HCT116 (cell line): ENCODE measurements at regions not wholly inside any gene's neighbourhood (a gene's known extent, or its start where the extent isn't known, plus 50 kb on each side); places are given as distances from the start of the nearest gene placed in this dataset.

Experiments used
- ATAC-seq: fragments of 200-7000 bp; cut with Tn5 transposase; 2 replicates; pipeline ENCODE4 v1.9.1; 2020; ENCODE audit warnings: mild to moderate bottlenecking, moderate library complexity
- BruUV-seq: library from RNA; stranded (reverse); fragments of 400-500 nt; replicated peaks from 2 replicates; lab custom pipeline; 2021; lab: Mats Ljungman, UMichigan
- CTCF ChIA-PET: fragments of 300-600 bp; sonication (Branson Sonifier 250); formaldehyde crosslinking; loops from one replicate; lab custom pipeline; 2021; ENCODE audit warnings: antibody characterized with exemption; lab: Charles Lee
- POLR2A ChIA-PET: fragments of 300-600, 350-600 bp; sonication (Branson Sonifier 250); formaldehyde crosslinking; loops from one replicate; lab custom pipeline; 2021; ENCODE audit warnings: antibody characterized with exemption; lab: Charles Lee
- RAD21 ChIA-PET, 2 experiments: fragments of 300-600 bp; sonication (Branson Sonifier 250); formaldehyde crosslinking; loops; one replicate each; lab custom pipeline; 2023; ENCODE audit warnings: low total read pairs in 2 of 2; ENCODE audit not compliant: uncharacterized antibody in 2 of 2, unreplicated experiment in 2 of 2, low non-redundant PET in 1 of 2; lab: Charles Lee
- DNase-seq: peaks from one replicate; pipeline ENCODE4 v3.0.0-alpha.2; 2010; ENCODE audit warnings: low read depth, low spot score
- H2AFZ ChIP-seq: fragments of 200-600 bp; shearing (Covaris generic), sonication (generic); 2 replicates; pipeline ENCODE4 v1.6.1; 2017; ENCODE audit warnings: low read depth, mixed run types, mixed read lengths, antibody characterized with exemption, low read length; ENCODE audit not compliant: poor library complexity, severe bottlenecking
- H3K27ac ChIP-seq: 2 replicates; pipeline ENCODE4 v1.5.1; 2012; ENCODE audit warnings: low read depth, low read length
- H3K27me3 ChIP-seq: fragments of 200-600 bp; sonication (generic); 2 replicates; pipeline ENCODE4 v1.6.1; 2016; ENCODE audit warnings: mixed run types, low read length, mixed read lengths; ENCODE audit not compliant: insufficient read depth
- H3K36me3 ChIP-seq, 2 experiments: fragments of 200-500 bp in 1 of 2; fragments of 200-600 bp in 1 of 2; sonication (Bioruptor generic) in 1 of 2; sonication (generic) in 1 of 2; 2 replicates each; pipeline versions ENCODE4 v1.5.1 to v1.6.1; 2014 to 2016; ENCODE audit warnings: low read length in 2 of 2, inconsistent platforms in 1 of 2, mixed read lengths in 1 of 2, mixed run types in 1 of 2; ENCODE audit not compliant: insufficient read depth in 2 of 2, control insufficient read depth in 1 of 2
- H3K4me1 ChIP-seq, 2 experiments: fragments of 200-600 bp in 1 of 2; sonication (generic) in 1 of 2; 2 replicates each; pipeline versions ENCODE4 v1.5.1 to v1.6.1; 2012 to 2017; ENCODE audit warnings: low read length in 2 of 2, inconsistent platforms in 1 of 2, mild to moderate bottlenecking in 1 of 2, mixed read lengths in 1 of 2, mixed run types in 1 of 2, moderate library complexity in 1 of 2; ENCODE audit not compliant: insufficient read depth in 2 of 2, control insufficient read depth in 1 of 2
- H3K4me2 ChIP-seq: fragments of 200-600 bp; sonication (generic); 2 replicates; pipeline ENCODE4 v1.6.1; 2017; ENCODE audit warnings: mixed run types, low read length, mixed read lengths
- H3K4me3 ChIP-seq, 2 experiments: fragments of 200-600 bp in 1 of 2; sonication (generic) in 1 of 2; replicated peaks in 1 of 2; 2 replicates each; pipeline ENCODE4 v1.5.1; 2011 to 2016; ENCODE audit warnings: low read length in 2 of 2, control low read depth in 1 of 2, low read depth in 1 of 2, mild to moderate bottlenecking in 1 of 2, mixed read lengths in 1 of 2, mixed run types in 1 of 2
- H3K79me2 ChIP-seq: fragments of 200-600 bp; sonication (generic); 2 replicates; pipeline ENCODE4 v1.6.1; 2017; ENCODE audit warnings: mild to moderate bottlenecking, mixed run types, low read length, moderate library complexity, mixed read lengths; ENCODE audit not compliant: insufficient read depth
- H3K9ac ChIP-seq: fragments of 200-600 bp; sonication (generic); 2 replicates; pipeline ENCODE4 v1.6.1; 2016; ENCODE audit warnings: low read length, mixed read lengths
- H3K9me2 ChIP-seq: fragments of 200-600 bp; sonication (generic), shearing (Covaris generic); 2 replicates; pipeline ENCODE4 v1.6.1; 2017; ENCODE audit warnings: mixed run types, mild to moderate bottlenecking, moderate library complexity; ENCODE audit not compliant: insufficient read depth
- H3K9me3 ChIP-seq, 2 experiments: fragments of 200-500 bp in 1 of 2; fragments of 200-600 bp in 1 of 2; sonication (Bioruptor generic) in 1 of 2; sonication (generic) in 1 of 2; 2 replicates each; pipeline ENCODE4 v1.6.1; 2014 to 2017; ENCODE audit warnings: low read length in 2 of 2, mixed read lengths in 2 of 2, inconsistent platforms in 1 of 2, low read depth in 1 of 2, mild to moderate bottlenecking in 1 of 2, mixed run types in 1 of 2, moderate library complexity in 1 of 2; ENCODE audit not compliant: control insufficient read depth in 1 of 2, insufficient read depth in 1 of 2
- H4K20me1 ChIP-seq: fragments of 200-600 bp; sonication (generic), shearing (Covaris generic); 2 replicates; pipeline ENCODE4 v1.6.1; 2017; ENCODE audit warnings: mixed run types, mild to moderate bottlenecking, moderate library complexity; ENCODE audit not compliant: insufficient read depth
- ATF3 ChIP-seq: IDR thresholded peaks from 2 replicates; pipeline ENCODE4 v1.6.1; 2012
- CBX3 ChIP-seq: IDR thresholded peaks from 2 replicates; pipeline ENCODE4 v1.6.1; 2012; ENCODE audit warnings: low read depth
- CEBPB ChIP-seq: IDR thresholded peaks from 2 replicates; pipeline ENCODE4 v1.6.1; 2012; ENCODE audit warnings: low read depth
- EGR1 ChIP-seq: IDR thresholded peaks from 2 replicates; pipeline ENCODE4 v1.6.1; 2012; ENCODE audit warnings: low read depth
- ELF1 ChIP-seq: IDR thresholded peaks from 2 replicates; pipeline ENCODE4 v1.6.1; 2012; ENCODE audit warnings: low read depth, borderline replicate concordance
- EZH2 ChIP-seq: fragments of 200-600 bp; sonication (generic); IDR thresholded peaks from 2 replicates; pipeline ENCODE4 v1.6.1; 2017; ENCODE audit warnings: antibody characterized with exemption, mixed run types
- EZH2phosphoT487 ChIP-seq: fragments of 200-600 bp; IDR thresholded peaks from 2 replicates; pipeline ENCODE4 v1.6.1; 2018; ENCODE audit warnings: antibody characterized with exemption, borderline replicate concordance
- FOSL1 ChIP-seq: IDR thresholded peaks from 2 replicates; pipeline ENCODE4 v1.6.1; 2012; ENCODE audit warnings: low read depth
- JUND ChIP-seq: IDR thresholded peaks from 2 replicates; pipeline ENCODE4 v1.6.1; 2012
- POLR2A ChIP-seq: IDR thresholded peaks from 2 replicates; pipeline ENCODE4 v1.7.0; 2011; ENCODE audit warnings: borderline replicate concordance; ENCODE audit not compliant: insufficient read depth, insufficient read length; ENCODE audit errors: extremely low read depth
- POLR2AphosphoS5 ChIP-seq: IDR thresholded peaks from 2 replicates; pipeline ENCODE4 v1.6.1; 2011; ENCODE audit warnings: mild to moderate bottlenecking, low read depth, low read length, moderate library complexity
- SIN3A ChIP-seq: IDR thresholded peaks from 2 replicates; pipeline ENCODE4 v1.6.1; 2012; ENCODE audit warnings: low read depth
- SP1 ChIP-seq: IDR thresholded peaks from 2 replicates; pipeline ENCODE4 v1.6.1; 2012; ENCODE audit warnings: low read depth
- TCF7L2 ChIP-seq: IDR thresholded peaks from 2 replicates; pipeline ENCODE4 v1.7.0; 2011; ENCODE audit warnings: borderline replicate concordance, inconsistent platforms; ENCODE audit not compliant: insufficient read depth, insufficient read length; ENCODE audit errors: extremely low read depth
- YY1 ChIP-seq: IDR thresholded peaks from 2 replicates; pipeline ENCODE4 v1.6.1; 2011; ENCODE audit warnings: low read length, low read depth, moderate library complexity, mild to moderate bottlenecking; ENCODE audit not compliant: insufficient replicate concordance; ENCODE audit errors: extremely low read depth
- ZBTB33 ChIP-seq: IDR thresholded peaks from 2 replicates; pipeline ENCODE4 v1.6.1; 2011; ENCODE audit warnings: mild to moderate bottlenecking, low read length, moderate library complexity; ENCODE audit not compliant: insufficient replicate concordance; ENCODE audit errors: extremely low read depth
- ZFX ChIP-seq: fragments of 450-650 bp; IDR thresholded peaks from 2 replicates; pipeline ENCODE4 v1.6.1; 2017
- ZNF274 ChIP-seq: fragments of 200-500 bp; sonication (Bioruptor generic); IDR thresholded peaks from 2 replicates; pipeline ENCODE4 v1.6.1; 2014; ENCODE audit warnings: mild to moderate bottlenecking, low read depth, low read length, inconsistent platforms
- intact Hi-C: fragments of 100-400 bp; cut with micrococcal nuclease; formaldehyde crosslinking; loops from 2 replicates; pipeline ENCODE4 v1.10.0; 2022
- TF ChIP-seq, protein P1 (sequence below): IDR thresholded peaks from 2 replicates; pipeline ENCODE4 v1.6.1; 2012
- TF ChIP-seq, protein P2 (sequence below), 3 experiments: fragments of 200-600 bp in 1 of 3; sonication (generic) in 1 of 3; IDR thresholded peaks in 2 of 3; conservative IDR thresholded peaks in 1 of 3; 2 replicates each; pipeline ENCODE4 v1.5.1; 2012 to 2017; ENCODE audit warnings: low read depth in 2 of 3, low read length in 2 of 3, antibody characterized with exemption in 1 of 3, borderline replicate concordance in 1 of 3, control low read depth in 1 of 3, mild to moderate bottlenecking in 1 of 3, mixed read lengths in 1 of 3, mixed run types in 1 of 3, moderate library complexity in 1 of 3; ENCODE audit not compliant: insufficient read depth in 1 of 3

GRCh38 chr2:189363559-189363958 lies 77.7 kb upstream of the WDR75 start (continued):
- peak; percentile 54; the same call in 1 of the 2 replicates for TF ChIP-seq CBX3

DNA sequence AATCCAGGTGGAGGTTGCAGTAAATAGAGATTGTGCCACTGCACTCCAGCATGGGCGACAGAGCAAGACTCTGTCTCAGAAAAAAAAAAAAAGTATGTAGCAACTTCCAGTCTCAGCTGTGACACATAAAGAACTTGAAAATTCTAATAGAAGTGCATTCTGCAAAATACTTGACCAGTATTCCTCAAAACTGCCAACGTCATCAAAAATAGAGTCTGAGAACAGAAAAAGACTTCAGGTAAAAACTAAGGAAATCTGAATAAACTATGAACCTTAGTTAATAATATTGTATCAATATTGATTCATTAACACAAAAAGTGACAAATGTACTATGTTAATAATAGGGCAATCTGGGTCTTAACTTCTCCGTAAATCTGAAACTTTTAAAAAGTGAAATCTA lies 76.7 kb upstream of the WDR75 start:
- CTCF ChIA-PET: no interaction called here
- Histone ChIP-seq H3K9me3 (no peaks in the 10 kb centered on the region), H3K9me2 (no peaks in the 10 kb centered on the region), H3K36me3 (no peaks in the 10 kb centered on the region), H4K20me1 (no peaks in the 10 kb centered on the region), H3K79me2 (no peaks in the 10 kb centered on the region), H2AFZ (no peak overlapping the region), H3K27ac (no peak overlapping the region), H3K4me2 (no peak overlapping the region), H3K4me3 (no peak overlapping the region), H3K27me3 (no peaks in the 10 kb centered on the region), H3K4me1 (peaks cover 0 to 14% of the 10 kb centered on the region in 2 experiments; a peak in 2 of 4 replicates), H3K9ac (no peak overlapping the region)
- no TSS peak for BruUV-seq
- intact Hi-C loops: no loop called here
- RAD21 ChIA-PET: no interaction called here
- no peak for DNase-seq
- POLR2A ChIA-PET: no interaction called here
- ATAC-seq: no peak
- no peak for TF ChIP-seq ZNF274
- TF ChIP-seq SIN3A: no peak
- no peak for TF ChIP-seq ATF3
- no peak for TF ChIP-seq EGR1
- TF ChIP-seq SP1: no peak
- no peak for TF ChIP-seq ELF1
- TF ChIP-seq EZH2: no peak
- TF ChIP-seq JUND: no peak
- no peak for TF ChIP-seq EZH2phosphoT487
- no peak for TF ChIP-seq ZFX
- no peak for TF ChIP-seq ZBTB33
- no peak for TF ChIP-seq POLR2AphosphoS5
- TF ChIP-seq FOSL1: no peak
- TF ChIP-seq, protein P1, sequence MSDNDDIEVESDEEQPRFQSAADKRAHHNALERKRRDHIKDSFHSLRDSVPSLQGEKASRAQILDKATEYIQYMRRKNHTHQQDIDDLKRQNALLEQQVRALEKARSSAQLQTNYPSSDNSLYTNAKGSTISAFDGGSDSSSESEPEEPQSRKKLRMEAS: no peak
- TF ChIP-seq, protein P2, sequence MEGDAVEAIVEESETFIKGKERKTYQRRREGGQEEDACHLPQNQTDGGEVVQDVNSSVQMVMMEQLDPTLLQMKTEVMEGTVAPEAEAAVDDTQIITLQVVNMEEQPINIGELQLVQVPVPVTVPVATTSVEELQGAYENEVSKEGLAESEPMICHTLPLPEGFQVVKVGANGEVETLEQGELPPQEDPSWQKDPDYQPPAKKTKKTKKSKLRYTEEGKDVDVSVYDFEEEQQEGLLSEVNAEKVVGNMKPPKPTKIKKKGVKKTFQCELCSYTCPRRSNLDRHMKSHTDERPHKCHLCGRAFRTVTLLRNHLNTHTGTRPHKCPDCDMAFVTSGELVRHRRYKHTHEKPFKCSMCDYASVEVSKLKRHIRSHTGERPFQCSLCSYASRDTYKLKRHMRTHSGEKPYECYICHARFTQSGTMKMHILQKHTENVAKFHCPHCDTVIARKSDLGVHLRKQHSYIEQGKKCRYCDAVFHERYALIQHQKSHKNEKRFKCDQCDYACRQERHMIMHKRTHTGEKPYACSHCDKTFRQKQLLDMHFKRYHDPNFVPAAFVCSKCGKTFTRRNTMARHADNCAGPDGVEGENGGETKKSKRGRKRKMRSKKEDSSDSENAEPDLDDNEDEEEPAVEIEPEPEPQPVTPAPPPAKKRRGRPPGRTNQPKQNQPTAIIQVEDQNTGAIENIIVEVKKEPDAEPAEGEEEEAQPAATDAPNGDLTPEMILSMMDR (IDR thresholded peaks at IDR 0.05 in 2 of 3, conservative IDR thresholded peaks at IDR 0.05 in 1 of 3; ENCODE audit: borderline replicate concordance in 1 of 3, insufficient read depth in 1 of 3, low read depth in 2 of 3, low read length in 2 of 3): no peak
- no peak for TF ChIP-seq POLR2A
- no peak for TF ChIP-seq TCF7L2
- TF ChIP-seq CEBPB: no peak
- TF ChIP-seq YY1: no peak
